NOMO-1 (cell line): ENCODE measurements at regions not wholly inside any gene's neighbourhood (a gene's known extent, or its start where the extent isn't known, plus 50 kb on each side); places are given as distances from the start of the nearest gene placed in this dataset.

ENCODE experiments used
- DNase-seq, 2 experiments: peaks; one replicate each; lab custom pipeline; 2025; ENCODE audit not compliant: unreplicated experiment in 2 of 2; lab: John Stamatoyannopoulos, UW

- DNase-seq = no peak
Measured at GRCh38 chr1:69404486-69404885, 163.2 kb upstream of the LRRC7 start.

- no peak for DNase-seq
Measured at GRCh38 chr1:69406244-69406643, 161.5 kb upstream of the LRRC7 start.

GRCh38 chr1:69409731-69410456, 157.8 kb upstream of the LRRC7 start:
- DNase-seq = no peak

DNA sequence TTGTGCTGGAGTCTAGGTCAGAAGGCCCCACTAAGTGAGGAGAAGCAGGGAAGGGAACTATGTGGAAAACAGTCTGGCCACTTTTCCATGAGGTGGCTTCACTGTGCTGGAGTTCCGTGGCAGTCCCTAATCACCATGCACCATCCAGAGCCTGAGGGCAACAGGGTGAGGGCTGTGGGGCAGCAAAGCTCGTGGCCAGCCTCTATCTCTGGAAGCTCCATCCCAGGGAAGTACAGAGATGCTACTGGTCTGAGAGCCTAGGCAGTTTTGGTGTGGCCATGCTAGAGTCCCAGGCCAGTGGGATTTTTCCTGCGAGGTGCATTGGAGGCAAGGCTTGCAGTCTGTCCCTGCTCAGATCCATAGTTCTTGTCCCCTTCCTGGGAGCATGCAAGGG, 157.3 kb upstream of the LRRC7 start:
- no peak for DNase-seq

- no peak for DNase-seq
Measured at GRCh38 chr1:69410893-69411292, 156.8 kb upstream of the LRRC7 start.

DNA sequence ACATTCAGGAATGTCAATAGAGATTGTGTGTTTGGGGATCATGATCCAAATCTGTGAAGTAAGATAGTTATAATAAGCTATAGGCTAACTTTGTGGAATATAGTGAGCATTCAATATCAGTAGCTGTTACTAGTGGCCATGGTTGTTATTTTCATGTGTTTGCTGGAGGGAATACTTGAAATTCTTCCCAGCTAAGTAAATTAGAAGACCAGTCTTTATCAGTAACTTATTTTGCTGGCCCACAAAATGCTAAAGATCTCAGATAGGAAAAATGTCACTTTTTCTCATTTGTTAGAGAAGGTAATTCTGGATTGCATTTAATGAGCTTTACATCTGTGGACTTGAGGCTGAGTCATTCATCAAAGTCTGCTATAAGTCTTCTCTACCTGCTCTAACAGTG, 156.1 kb upstream of the LRRC7 start:
- DNase-seq = no peak

DNA sequence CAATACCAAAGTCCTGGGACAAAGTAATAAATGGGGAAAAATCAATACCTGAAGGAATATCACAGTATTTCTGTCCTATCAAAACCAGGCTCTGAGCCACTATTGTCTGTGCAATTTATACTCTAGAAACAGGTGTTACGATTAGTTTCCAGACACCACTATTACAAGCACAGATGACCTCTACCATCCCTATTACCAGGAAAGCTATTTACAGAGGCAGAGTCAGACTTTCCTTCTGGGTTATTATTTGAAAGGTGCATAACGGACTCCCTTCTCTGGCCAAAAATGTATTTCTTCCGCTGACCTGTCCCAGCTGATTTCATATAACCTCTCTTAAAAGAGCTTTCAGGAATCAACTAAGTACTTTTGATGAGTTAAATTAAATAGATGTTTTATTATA, 154.6 kb upstream of the LRRC7 start:
- DNase-seq = no peak

DNA sequence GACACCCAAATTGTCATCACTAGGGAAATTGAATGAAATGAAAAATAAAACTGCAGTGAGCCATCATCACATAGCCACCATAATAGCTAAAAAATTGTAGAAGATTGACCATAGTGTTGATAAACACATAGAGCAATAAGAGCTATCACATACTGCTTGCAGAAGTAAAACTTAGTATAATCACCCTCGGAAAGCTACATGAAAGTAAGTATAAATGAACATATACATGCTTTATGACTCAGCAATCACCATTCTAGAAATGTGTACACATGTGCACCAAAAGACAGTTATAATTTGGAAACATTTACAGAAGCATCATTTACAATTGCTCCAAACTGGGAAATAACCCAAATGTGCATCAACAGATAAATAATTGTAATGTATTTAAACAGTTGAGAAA, 153.1 kb upstream of the LRRC7 start:
- no peak for DNase-seq

- no peak for DNase-seq
Measured at GRCh38 chr1:69421286-69421685, 146.4 kb upstream of the LRRC7 start.

GRCh38 chr1:69425871-69426270, 141.9 kb upstream of the LRRC7 start:
- DNase-seq = no peak

- no peak for DNase-seq
Measured at GRCh38 chr1:69426401-69426800, 141.3 kb upstream of the LRRC7 start.

GRCh38 chr1:69433073-69433472, 134.6 kb upstream of the LRRC7 start:
- DNase-seq = no peak

DNA sequence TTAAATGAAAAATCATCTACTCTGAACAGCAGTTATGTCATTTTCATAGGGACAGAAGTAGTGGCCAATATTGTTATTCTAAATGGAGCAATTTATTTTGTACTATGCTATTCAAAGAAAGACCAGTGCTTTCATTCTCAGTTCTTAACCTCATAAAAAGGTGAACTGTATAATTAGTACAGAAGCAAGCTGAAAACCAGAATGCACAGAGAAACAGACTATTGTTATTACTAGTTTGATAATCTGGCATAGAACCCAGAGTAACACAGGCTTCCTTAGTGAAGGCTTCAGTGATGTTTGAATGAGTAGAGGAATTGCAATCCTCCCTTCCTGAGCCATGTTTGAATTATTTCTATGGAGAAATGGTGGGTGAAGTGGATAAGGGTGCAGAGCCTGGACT, 131.6 kb upstream of the LRRC7 start:
- no peak for DNase-seq

- no peak for DNase-seq
Measured at GRCh38 chr1:69438056-69438795, 129.5 kb upstream of the LRRC7 start.

DNA sequence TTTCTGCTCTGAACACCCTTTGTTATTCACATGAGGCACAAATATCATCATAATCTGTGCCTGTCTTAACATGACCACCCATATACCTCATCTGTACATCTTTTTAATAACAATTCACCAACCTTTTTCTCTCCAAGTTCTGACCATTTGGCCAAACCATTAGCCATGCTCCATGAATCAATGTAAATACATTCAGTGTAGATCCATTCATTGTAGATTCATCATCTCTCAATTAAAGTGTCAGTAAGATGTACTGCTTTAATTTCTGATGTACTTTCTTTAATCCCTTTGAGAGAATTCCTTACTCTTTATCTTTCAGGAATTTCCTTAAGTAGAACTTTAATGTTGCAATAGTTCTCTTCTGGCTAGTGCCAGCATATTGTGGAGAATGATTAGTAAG, 126.2 kb upstream of the LRRC7 start:
- no peak for DNase-seq

DNA sequence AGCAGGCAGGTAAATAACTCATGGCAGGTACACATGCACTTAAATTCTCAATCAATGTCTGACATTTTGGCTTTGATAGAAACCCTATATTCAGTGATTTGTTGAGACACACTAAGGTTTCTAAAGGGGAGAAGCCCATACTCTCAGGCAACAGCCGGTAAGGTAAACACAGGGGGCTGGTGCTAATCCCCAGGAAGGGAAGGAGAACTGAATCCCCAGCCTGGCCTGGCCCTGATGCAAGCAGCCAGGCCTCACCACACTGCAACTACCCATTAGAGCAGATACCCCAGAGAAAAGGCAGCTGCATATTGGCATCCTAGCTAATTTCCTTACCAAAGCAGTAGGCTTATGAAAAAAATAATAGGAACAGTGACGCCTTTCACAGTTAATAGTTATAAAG, 116.5 kb upstream of the LRRC7 start:
- no peak for DNase-seq

- no peak for DNase-seq
Measured at GRCh38 chr1:69455718-69456117, 112.0 kb upstream of the LRRC7 start.

DNA sequence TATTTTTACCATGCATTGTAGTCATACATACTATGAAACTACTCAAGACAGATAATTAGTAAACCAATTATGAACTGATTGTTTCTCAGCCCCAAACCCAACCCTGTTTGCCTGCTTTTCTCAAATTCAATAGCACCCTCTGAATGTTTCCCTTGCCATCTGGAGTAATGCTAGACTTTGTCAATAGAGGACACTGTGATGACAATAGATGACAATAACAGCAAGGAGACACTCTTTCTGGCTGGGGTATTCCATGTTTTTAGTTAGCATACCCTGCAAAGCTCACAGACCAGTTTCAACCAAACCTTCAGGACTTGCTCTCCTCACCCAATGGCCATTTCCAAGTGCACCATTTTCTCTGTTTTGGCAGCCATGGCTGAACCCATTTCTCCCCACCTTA, 108.5 kb upstream of the LRRC7 start:
- DNase-seq = no peak

DNA sequence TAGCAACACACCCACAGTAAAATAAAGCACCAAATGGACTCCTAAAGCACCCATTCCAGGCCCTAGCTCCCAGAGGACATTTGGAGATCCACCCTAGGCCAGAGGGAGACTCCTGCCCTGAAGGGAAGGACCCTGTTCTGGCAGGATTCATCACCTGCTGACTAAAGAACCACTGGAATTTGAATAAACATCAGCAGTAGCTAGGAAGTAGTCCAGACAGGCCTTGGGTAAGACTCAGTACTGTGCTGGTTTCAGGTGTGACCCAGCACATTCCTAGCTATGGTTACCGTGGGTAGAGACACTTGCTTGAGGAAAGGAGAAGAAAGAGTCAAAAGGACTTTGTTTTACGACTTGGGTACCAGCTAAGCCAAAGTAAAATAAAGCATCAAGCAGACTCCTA, 92.7 kb upstream of the LRRC7 start:
- no peak for DNase-seq

DNA sequence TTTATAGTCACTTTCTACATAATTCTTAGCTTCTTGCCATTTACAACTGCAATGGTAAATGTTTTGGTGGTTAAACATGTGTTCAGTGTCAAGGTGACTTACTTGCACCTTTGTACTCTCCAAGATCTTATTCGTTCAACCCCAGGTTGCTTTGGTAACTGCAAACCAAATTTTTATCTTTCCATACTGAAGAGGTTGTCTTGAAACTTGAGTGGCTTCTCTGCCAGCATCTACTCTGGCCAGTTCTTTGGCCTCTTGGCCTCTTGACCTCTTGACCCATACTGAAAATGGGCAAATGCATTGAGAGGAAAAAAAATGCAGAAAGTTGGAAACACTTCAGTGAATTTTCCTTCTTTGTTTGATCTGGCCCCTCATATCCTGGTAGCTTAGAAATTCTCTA, 88.0 kb upstream of the LRRC7 start:
- no peak for DNase-seq

GRCh38 chr1:69483246-69483645, 84.5 kb upstream of the LRRC7 start:
- no peak for DNase-seq

- no peak for DNase-seq
Measured at GRCh38 chr1:69485616-69486015, 82.1 kb upstream of the LRRC7 start.

GRCh38 chr1:69491416-69491815, 76.3 kb upstream of the LRRC7 start:
- DNase-seq = no peak
